ENCODE measurements at regions not wholly inside any gene's neighbourhood (a gene's known extent, or its start where the extent isn't known, plus 50 kb on each side); places are given as distances from the start of the nearest gene placed in this dataset.

DNA sequence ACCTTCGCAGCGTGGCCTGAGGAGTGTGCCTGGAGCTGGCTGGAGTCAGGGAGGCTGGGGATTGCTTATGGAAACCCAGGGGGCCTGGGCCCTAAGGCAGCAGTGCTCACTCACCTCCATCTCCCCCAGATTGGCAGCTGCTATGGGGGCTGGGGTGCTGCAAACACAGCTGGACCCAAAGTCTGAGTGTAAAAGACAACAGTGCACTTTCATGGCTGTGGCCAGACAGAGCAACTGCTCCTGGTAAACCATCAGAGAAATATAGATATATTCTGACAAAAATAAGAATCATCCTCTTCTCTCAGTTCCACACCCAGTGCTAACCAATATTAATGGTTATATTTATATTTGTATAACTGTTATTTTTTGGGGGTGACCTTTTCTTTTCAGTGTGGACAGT lies 123.9 kb downstream of the TENT4A start:
- peaks cover 8% of the 10 kb centered on the region for H3K4me1 Mint-ChIP-seq (ENCODE audit: unreplicated experiment)
- TF ChIP-seq, protein P1, sequence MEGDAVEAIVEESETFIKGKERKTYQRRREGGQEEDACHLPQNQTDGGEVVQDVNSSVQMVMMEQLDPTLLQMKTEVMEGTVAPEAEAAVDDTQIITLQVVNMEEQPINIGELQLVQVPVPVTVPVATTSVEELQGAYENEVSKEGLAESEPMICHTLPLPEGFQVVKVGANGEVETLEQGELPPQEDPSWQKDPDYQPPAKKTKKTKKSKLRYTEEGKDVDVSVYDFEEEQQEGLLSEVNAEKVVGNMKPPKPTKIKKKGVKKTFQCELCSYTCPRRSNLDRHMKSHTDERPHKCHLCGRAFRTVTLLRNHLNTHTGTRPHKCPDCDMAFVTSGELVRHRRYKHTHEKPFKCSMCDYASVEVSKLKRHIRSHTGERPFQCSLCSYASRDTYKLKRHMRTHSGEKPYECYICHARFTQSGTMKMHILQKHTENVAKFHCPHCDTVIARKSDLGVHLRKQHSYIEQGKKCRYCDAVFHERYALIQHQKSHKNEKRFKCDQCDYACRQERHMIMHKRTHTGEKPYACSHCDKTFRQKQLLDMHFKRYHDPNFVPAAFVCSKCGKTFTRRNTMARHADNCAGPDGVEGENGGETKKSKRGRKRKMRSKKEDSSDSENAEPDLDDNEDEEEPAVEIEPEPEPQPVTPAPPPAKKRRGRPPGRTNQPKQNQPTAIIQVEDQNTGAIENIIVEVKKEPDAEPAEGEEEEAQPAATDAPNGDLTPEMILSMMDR (conservative IDR thresholded peaks at IDR 0.05) = no peak
- H3K36me3 Mint-ChIP-seq = no peaks in the 10 kb centered on the region
- no peak for DNase-seq (ENCODE audit: extremely low spot score, unreplicated experiment)
- H3K4me3 Mint-ChIP-seq = no peak overlapping the region
- peaks cover 11% of the 10 kb centered on the region for H3K27me3 Mint-ChIP-seq
- H3K27ac Mint-ChIP-seq = no peak overlapping the region
- no peaks in the 10 kb centered on the region for H3K9me3 Mint-ChIP-seq

DNA sequence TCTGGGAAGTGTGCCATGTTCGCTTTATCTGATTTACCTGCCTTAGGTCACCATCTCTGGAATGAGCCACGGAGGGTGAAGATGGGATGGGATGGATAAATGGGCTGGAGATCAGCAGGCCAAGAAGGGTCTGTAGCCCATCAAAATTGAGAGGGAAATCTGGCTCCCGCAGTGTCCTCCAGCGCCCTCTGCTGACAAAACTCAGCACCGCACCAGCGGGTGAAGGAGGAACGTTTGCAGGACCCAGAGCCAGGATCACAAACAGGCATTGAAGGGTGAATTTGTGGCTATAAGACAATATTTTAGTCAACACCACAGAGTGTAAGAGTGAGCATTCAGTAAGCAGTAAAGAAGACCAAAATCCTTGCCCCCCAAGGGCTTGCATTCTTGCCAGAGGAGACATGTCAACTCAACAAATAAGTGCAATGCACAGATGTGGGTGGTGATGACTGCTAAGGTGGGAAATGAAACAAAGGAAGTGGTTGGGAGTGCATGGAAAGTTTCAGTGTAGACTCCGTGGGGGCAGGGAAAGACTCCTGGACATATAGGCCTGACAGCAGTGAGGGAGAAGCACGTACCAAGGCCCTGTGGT lies 124.4 kb downstream of the TENT4A start:
- no peak for DNase-seq (ENCODE audit: extremely low spot score, unreplicated experiment)
- H3K4me1 Mint-ChIP-seq (ENCODE audit: unreplicated experiment) = peaks cover 8% of the 10 kb centered on the region

DNA sequence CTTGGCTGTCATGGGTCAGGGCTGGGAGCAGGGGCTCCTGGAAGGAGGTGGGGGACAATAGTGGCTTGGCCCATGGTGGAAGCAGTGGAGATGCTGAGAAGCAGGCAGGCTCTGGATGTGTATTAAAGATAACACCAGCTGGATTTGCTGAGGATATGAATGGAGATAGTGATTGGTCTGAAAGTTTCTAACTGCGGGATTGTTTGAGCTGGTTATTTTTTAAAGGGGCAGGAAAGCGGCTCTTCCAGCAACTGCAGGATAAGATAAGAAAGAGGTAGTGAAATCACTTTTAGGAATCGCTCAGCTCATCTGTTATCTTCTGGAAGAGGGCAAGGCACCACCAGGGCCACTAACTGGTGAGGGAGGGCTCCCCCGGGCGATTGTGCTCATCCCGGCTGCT lies 125.5 kb downstream of the TENT4A start:
- peaks cover 8% of the 10 kb centered on the region for H3K4me1 Mint-ChIP-seq (ENCODE audit: unreplicated experiment)
- no peak overlapping the region for H3K27ac Mint-ChIP-seq

More for the DNA sequence above, 124.4 kb downstream of the TENT4A start:
- H3K9me3 Mint-ChIP-seq = no peaks in the 10 kb centered on the region
- no peaks in the 10 kb centered on the region for H3K36me3 Mint-ChIP-seq
- H3K27me3 Mint-ChIP-seq = peaks cover 11% of the 10 kb centered on the region
- H3K4me3 Mint-ChIP-seq = no peak overlapping the region
- TF ChIP-seq, protein P1 (conservative IDR thresholded peaks at IDR 0.05) = peak; percentile 69
- H3K27ac Mint-ChIP-seq = no peak overlapping the region

DNA sequence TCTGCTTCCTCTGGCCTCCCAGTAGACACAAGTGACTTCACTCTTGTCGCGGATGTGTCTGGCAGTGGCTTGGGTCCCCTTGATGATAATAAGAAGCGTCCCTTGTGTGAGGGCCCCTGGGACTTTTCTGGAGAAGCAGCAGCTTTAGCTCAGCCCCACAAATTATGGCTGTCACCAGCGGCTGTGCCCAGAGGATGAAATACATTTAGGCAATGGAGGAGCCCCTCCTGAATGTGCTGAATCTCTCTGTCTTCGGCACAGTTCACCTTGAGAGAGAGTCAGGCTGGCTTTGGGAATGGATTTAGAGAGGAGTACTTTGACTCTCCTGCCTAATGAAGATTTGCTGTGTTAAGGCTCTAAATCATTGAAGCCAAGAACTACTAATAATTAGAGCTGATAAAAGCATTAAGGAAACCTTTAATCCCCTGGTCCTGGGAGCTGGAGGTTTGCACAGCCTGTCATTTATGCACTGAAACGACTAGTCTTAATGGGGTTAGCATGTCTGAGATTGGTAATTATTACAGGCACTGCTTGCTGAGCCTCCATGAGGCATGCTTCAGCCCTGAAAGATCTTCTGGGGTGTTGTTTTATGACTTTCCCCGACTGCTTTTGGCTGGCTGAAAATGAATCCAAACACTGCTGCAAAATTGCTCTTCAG lies 127.0 kb downstream of the TENT4A start:
- TF ChIP-seq, protein P1 (conservative IDR thresholded peaks at IDR 0.05) = no peak
- no peaks in the 10 kb centered on the region for H3K36me3 Mint-ChIP-seq
- H3K4me3 Mint-ChIP-seq = no peak overlapping the region
- H3K27me3 Mint-ChIP-seq = peaks cover 11% of the 10 kb centered on the region
- H3K27ac Mint-ChIP-seq = no peak overlapping the region
- H3K9me3 Mint-ChIP-seq = no peaks in the 10 kb centered on the region
- peaks cover 8% of the 10 kb centered on the region for H3K4me1 Mint-ChIP-seq (ENCODE audit: unreplicated experiment)
- no peak for DNase-seq (ENCODE audit: extremely low spot score, unreplicated experiment)

More for the DNA sequence above, 125.5 kb downstream of the TENT4A start:
- TF ChIP-seq, protein P1 (conservative IDR thresholded peaks at IDR 0.05) = no peak
- DNase-seq (ENCODE audit: extremely low spot score, unreplicated experiment) = no peak
- no peak overlapping the region for H3K4me3 Mint-ChIP-seq
- no peaks in the 10 kb centered on the region for H3K36me3 Mint-ChIP-seq
- peaks cover 11% of the 10 kb centered on the region for H3K27me3 Mint-ChIP-seq
- H3K9me3 Mint-ChIP-seq = no peaks in the 10 kb centered on the region

DNA sequence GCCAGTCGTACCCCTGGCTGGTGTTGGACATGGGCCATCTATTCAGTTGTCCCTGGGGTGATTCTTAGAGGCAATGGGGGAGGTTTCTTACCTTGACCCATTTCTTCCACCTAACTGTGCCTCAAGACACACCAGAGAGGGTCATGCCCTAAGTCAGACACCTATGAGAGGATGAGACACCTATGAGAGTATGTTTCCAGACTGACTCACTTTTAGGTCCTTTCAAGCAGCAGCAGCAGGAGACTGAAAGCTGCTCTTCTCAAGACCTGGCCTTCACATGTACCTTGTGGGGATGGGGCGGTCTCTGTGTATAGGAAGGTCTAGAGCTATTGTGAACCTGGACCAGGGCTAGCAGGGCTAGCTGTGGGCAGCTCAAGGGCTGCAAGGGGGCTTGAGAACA lies 130.1 kb downstream of the TENT4A start:
- DNase-seq (ENCODE audit: extremely low spot score, unreplicated experiment) = no peak
- TF ChIP-seq, protein P1 (conservative IDR thresholded peaks at IDR 0.05) = no peak
- Mint-ChIP-seq H3K4me1 (ENCODE audit: unreplicated experiment) (peaks cover 8% of the 10 kb centered on the region), H3K27ac (no peak overlapping the region), H3K9me3 (no peaks in the 10 kb centered on the region), H3K4me3 (no peak overlapping the region), H3K36me3 (no peaks in the 10 kb centered on the region), H3K27me3 (peaks cover 11% of the 10 kb centered on the region)

All from type B pancreatic cell (in vitro differentiated cells).